Smooth muscle cell (in vitro differentiated cells): ENCODE measurements at regions not wholly inside any gene's neighbourhood (a gene's known extent, or its start where the extent isn't known, plus 50 kb on each side); places are given as distances from the start of the nearest gene placed in this dataset.

Experiments used
- DNase-seq: peaks from one replicate; lab custom pipeline; 2025; ENCODE audit not compliant: unreplicated experiment; lab: John Stamatoyannopoulos, UW
- H2AFZ ChIP-seq: fragments of 200-600 bp; sonication (generic); 2 replicates; pipeline ENCODE4 v1.6.0; 2016; ENCODE audit warnings: antibody characterized with exemption, low read depth, mild to moderate bottlenecking
- H3F3A ChIP-seq: fragments of 200-600 bp; sonication (generic); 2 replicates; pipeline ENCODE4 v1.6.0; 2017; ENCODE audit warnings: antibody characterized with exemption, low read depth
- H3K27ac ChIP-seq: fragments of 200-600 bp; sonication (generic); 2 replicates; pipeline ENCODE4 v1.5.1; 2016; ENCODE audit warnings: low read depth, mild to moderate bottlenecking
- H3K27me3 ChIP-seq: fragments of 200-600 bp; sonication (generic); 2 replicates; pipeline ENCODE4 v1.6.1; 2016; ENCODE audit warnings: low read depth, mild to moderate bottlenecking
- H3K36me3 ChIP-seq: fragments of 200-600 bp; sonication (generic); 2 replicates; pipeline ENCODE4 v1.5.1; 2016; ENCODE audit warnings: low read depth
- H3K4me1 ChIP-seq: fragments of 200-600 bp; sonication (generic); 2 replicates; pipeline ENCODE4 v1.5.1; 2016; ENCODE audit warnings: low read depth
- H3K4me2 ChIP-seq: fragments of 200-600 bp; sonication (generic); 2 replicates; pipeline ENCODE4 v1.6.0; 2016; ENCODE audit warnings: mild to moderate bottlenecking
- H3K4me3 ChIP-seq: fragments of 200-600 bp; sonication (generic); 2 replicates; pipeline ENCODE4 v1.5.1; 2016; ENCODE audit warnings: mild to moderate bottlenecking
- H3K79me2 ChIP-seq: fragments of 200-600 bp; sonication (generic); 2 replicates; pipeline ENCODE4 v1.6.0; 2016; ENCODE audit warnings: low read depth, mild to moderate bottlenecking
- H3K9ac ChIP-seq: fragments of 200-600 bp; sonication (generic); 2 replicates; pipeline ENCODE4 v1.6.0; 2016; ENCODE audit warnings: low read depth
- H3K9me3 ChIP-seq: fragments of 200-600 bp; sonication (generic); replicated peaks from 2 replicates; pipeline ENCODE4 v1.5.1; 2016; ENCODE audit warnings: low read depth
- H4K20me1 ChIP-seq: fragments of 200-600 bp; sonication (generic); 2 replicates; pipeline ENCODE4 v1.6.0; 2016; ENCODE audit warnings: low read depth
- WGBS: methylation state at CpG from one replicate; pipeline ENCODE4 v1.1.7; 2016; ENCODE audit warnings: low lambda C conversion rate; 5-methylcytosine and 5-hydroxymethylcytosine counted together
- TF ChIP-seq, protein P1 (sequence below): fragments of 200-600 bp; sonication (generic); IDR thresholded peaks from 2 replicates; pipeline ENCODE4 v1.5.1; 2017; ENCODE audit warnings: borderline replicate concordance, mild to moderate bottlenecking, antibody characterized with exemption; ENCODE audit not compliant: insufficient read depth, poor library complexity, severe bottlenecking

- no peaks in the 10 kb centered on the region for H3K9me3 ChIP-seq
- H3K79me2 ChIP-seq, result no peaks in the 10 kb centered on the region
- peaks cover 25% of the 10 kb centered on the region for H3F3A ChIP-seq
- no peak overlapping the region for H2AFZ ChIP-seq
- H3K27me3 ChIP-seq, result no peaks in the 10 kb centered on the region
- no peak overlapping the region for H3K4me2 ChIP-seq
- TF ChIP-seq, protein P1, sequence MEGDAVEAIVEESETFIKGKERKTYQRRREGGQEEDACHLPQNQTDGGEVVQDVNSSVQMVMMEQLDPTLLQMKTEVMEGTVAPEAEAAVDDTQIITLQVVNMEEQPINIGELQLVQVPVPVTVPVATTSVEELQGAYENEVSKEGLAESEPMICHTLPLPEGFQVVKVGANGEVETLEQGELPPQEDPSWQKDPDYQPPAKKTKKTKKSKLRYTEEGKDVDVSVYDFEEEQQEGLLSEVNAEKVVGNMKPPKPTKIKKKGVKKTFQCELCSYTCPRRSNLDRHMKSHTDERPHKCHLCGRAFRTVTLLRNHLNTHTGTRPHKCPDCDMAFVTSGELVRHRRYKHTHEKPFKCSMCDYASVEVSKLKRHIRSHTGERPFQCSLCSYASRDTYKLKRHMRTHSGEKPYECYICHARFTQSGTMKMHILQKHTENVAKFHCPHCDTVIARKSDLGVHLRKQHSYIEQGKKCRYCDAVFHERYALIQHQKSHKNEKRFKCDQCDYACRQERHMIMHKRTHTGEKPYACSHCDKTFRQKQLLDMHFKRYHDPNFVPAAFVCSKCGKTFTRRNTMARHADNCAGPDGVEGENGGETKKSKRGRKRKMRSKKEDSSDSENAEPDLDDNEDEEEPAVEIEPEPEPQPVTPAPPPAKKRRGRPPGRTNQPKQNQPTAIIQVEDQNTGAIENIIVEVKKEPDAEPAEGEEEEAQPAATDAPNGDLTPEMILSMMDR, result no peak
- DNase-seq, result no peak
- peak overlapping the region; percentile 9 for H3K27ac ChIP-seq
- no peak overlapping the region for H3K9ac ChIP-seq
- WGBS, result 28% methylated on average over 6 of the region's 6 CpGs
- no peaks in the 10 kb centered on the region for H4K20me1 ChIP-seq
- H3K36me3 ChIP-seq, result no peaks in the 10 kb centered on the region
- H3K4me1 ChIP-seq, result peaks cover 24% of the 10 kb centered on the region
- no peak overlapping the region for H3K4me3 ChIP-seq
Observed at GRCh38 chr3:193996641-193997089, 139.3 kb upstream of the HES1 start.

DNA sequence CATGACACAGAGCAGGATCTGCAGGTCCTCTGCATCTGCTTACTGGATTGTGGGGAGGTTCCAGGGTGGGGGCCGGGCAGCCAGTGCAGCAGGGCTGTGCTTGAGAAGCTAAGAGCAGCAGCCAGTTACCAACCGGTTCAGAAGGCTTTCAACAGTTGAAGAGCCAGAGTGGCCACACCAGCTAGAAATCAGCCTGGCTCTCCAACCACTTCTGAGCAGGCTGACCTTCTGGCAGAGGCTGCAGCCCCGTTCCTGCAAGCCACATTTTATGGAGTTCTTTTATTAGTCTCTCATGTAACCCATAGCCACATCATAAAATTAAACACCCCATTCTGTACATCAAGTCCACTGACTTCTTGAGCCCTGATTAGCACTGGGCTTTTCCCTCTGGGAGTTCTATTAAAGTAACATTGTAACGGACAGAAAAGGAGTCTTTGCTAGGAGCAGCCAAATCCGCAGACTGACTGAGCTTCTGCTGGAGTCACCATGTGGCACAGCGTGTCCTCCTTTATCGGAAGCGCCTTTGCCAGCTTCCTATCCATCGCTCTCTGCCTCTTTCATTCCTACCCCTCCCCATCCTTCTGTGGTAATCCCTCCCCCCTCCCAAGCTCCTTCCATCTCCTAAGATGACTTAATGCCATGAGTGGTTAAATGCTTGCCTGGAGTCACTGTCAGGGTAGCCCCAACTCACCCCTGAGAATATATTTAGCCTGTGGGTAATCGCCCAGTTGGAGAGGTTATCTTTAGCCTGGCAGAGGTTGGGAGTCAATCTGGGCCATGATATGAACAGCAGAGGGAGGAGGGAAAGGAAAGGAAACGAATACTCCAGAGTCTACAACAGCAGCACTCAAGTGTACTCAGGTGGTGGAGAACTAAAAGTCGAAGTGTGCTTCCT lies 138.5 kb upstream of the HES1 start:
- TF ChIP-seq, protein P1, result no peak
- Histone ChIP-seq H3F3A (peaks cover 20% of the 10 kb centered on the region), H3K36me3 (no peaks in the 10 kb centered on the region), H3K9ac (no peak overlapping the region), H3K4me3 (no peak overlapping the region), H2AFZ (no peak overlapping the region), H4K20me1 (no peaks in the 10 kb centered on the region), H3K27me3 (no peaks in the 10 kb centered on the region), H3K4me2 (peak overlapping the region; percentile 40), H3K4me1 (peaks cover 22% of the 10 kb centered on the region), H3K9me3 (no peaks in the 10 kb centered on the region), H3K79me2 (no peaks in the 10 kb centered on the region), H3K27ac (peak overlapping the region; percentile 9)
- 34% methylated on average over 12 of the region's 12 CpGs for WGBS
- DNase-seq, result no peak

DNA sequence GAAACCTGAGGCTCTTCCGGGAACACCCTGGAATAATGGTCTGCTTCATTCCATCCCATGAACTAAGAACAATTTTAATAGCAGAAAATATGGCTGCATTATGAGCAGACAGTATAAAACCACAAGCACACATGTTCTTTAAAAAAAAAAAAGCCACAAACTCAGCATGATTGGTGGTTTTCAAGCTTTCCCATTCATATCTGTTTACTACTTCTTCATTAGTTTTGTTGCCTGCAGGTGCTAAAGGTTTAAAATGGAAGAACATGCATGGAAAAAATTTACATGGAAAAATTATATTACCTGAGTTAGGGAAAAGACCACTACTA lies 137.9 kb upstream of the HES1 start:
- TF ChIP-seq, protein P1, result no peak

DNA sequence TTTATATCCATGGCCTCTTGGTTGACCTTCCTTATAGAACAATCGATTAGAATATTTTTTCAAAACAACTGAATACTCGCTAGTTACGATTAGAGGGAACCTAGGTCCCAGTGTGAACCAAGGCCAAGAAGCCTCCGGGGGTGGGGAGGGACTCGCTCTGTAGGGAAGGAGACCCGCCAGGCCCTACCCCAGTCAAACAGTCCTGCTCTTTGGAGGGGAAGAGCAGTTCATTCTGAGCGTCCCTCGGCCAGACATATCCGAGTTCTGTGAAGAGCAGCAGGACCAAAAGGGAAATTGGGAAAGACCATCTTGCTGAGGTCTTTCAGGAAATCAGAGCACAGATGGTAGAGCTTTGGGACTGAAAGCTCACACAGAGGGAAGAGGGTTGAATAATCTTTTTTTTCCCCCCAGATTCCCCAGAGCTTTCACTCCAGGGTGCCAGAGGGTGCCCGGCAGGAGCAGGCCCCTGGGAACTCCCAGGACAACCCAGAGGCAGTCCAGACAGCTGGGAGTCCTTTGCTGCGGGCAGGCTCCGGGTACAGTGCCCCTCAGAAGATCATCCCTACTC lies 137.2 kb upstream of the HES1 start:
- Histone ChIP-seq H3K27me3 (no peaks in the 10 kb centered on the region), H3K9ac (no peak overlapping the region), H3K27ac (no peak overlapping the region), H3K4me1 (peaks cover 33% of the 10 kb centered on the region), H3K4me2 (no peak overlapping the region), H3K79me2 (no peaks in the 10 kb centered on the region), H3F3A (peaks cover 20% of the 10 kb centered on the region), H2AFZ (no peak overlapping the region), H3K36me3 (no peaks in the 10 kb centered on the region), H3K9me3 (no peaks in the 10 kb centered on the region), H3K4me3 (no peak overlapping the region), H4K20me1 (no peaks in the 10 kb centered on the region)
- 95% methylated on average over 12 of the region's 12 CpGs for WGBS
- TF ChIP-seq, protein P1, result no peak
- no peak for DNase-seq

More for the DNA sequence above, 137.9 kb upstream of the HES1 start:
- Histone ChIP-seq H3F3A (peaks cover 20% of the 10 kb centered on the region), H3K36me3 (no peaks in the 10 kb centered on the region), H4K20me1 (no peaks in the 10 kb centered on the region), H3K79me2 (no peaks in the 10 kb centered on the region), H2AFZ (no peak overlapping the region), H3K9me3 (no peaks in the 10 kb centered on the region), H3K27ac (peak overlapping the region; percentile 9), H3K27me3 (no peaks in the 10 kb centered on the region), H3K4me2 (peak overlapping the region; percentile 40), H3K9ac (no peak overlapping the region), H3K4me1 (peaks cover 27% of the 10 kb centered on the region), H3K4me3 (no peak overlapping the region)
- no peak for DNase-seq
- WGBS, result 93% methylated on average over 1 of the region's 1 CpG
